HG03378 (cell line): ENCODE measurements at regions not wholly inside any gene's neighbourhood (a gene's known extent, or its start where the extent isn't known, plus 50 kb on each side); places are given as distances from the start of the nearest gene placed in this dataset.

Experiments
- ATAC-seq: cut with Tn5 transposase; IDR thresholded peaks from one replicate; pipeline ENCODE4 v1.9.1; 2021; ENCODE audit warnings: mild to moderate bottlenecking, moderate library complexity; ENCODE audit not compliant: unreplicated experiment

- no peak for ATAC-seq
Observed at GRCh38 chr15:99921101-99921500, 187.9 kb upstream of the LYSMD4 start.

- no peak for ATAC-seq
Observed at GRCh38 chr15:99918072-99918471, 184.8 kb upstream of the LYSMD4 start.

GRCh38 chr15:99917252-99917651, 184.0 kb upstream of the LYSMD4 start:
- ATAC-seq, result no peak

DNA sequence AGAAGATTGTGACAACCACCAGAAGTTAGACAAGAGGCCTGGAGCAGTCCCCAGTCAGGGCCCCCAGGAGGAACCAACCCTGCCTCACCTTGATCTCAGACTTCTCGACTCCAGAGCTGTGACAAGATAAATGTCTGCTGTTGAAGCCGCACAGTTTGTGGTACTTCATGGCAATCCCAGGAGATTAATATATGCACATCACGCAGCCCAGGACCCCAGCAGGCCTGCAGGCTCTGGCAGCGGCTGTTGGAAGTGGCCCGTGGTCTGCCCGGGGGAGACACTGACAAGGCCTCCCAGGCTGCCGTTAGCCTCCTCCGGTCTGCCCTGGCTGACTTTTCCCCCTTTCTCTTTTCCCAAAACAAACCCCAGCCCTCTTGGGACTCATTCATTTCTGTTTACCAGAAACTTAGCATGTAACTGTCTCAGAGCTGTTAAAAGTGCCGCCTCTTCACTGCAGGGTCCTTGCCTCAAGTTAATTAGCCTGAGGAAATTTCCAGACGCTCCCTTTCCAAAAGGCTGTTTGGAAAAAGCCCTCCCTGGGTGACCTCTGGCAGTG, 183.5 kb upstream of the LYSMD4 start:
- ATAC-seq, result no peak

- no peak for ATAC-seq
Observed at GRCh38 chr15:99914723-99915122, 181.5 kb upstream of the LYSMD4 start.

- no peak for ATAC-seq
Observed at GRCh38 chr15:99911816-99912215, 178.6 kb upstream of the LYSMD4 start.

GRCh38 chr15:99909592-99910295, 176.5 kb upstream of the LYSMD4 start:
- no peak for ATAC-seq

GRCh38 chr15:99907698-99908097, 174.5 kb upstream of the LYSMD4 start:
- ATAC-seq, result no peak

DNA sequence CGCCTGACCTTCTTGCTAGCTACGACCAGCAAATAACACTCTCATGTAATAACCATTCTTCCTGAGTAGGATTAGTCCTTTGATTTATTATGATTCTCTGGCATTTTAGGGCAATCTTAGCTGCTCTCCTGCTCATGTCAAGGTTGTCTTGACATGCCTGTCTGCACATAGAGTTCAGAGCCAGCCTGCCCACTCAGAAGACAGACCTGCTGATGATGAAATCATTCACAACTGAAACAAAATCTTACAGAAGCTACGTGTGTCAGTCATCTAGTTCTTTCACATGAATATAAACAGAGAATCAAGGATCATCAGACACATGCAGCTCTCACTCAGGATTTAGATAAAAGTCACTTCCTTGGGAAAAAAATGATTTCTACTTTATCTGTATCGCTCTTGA, 173.6 kb upstream of the LYSMD4 start:
- no peak for ATAC-seq

DNA sequence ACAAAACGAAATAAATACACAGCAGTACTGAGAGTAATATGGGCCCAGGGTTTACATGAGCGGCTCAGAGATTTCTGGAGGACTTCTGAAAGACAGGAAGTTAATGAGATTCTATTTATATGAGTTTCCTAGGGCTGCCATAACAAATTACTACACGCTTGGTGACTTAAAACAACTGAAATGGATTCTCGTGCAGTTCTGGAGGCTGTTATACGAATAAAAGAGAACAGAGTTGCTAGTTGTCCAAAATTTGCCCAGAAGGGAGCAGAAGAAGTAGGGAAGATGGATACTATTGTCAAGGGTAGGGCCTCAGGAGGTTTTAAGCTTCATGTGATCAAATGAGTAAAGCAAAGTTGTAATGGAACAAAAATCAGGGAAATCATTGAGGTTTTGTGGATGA, 173.1 kb upstream of the LYSMD4 start:
- ATAC-seq, result no peak

DNA sequence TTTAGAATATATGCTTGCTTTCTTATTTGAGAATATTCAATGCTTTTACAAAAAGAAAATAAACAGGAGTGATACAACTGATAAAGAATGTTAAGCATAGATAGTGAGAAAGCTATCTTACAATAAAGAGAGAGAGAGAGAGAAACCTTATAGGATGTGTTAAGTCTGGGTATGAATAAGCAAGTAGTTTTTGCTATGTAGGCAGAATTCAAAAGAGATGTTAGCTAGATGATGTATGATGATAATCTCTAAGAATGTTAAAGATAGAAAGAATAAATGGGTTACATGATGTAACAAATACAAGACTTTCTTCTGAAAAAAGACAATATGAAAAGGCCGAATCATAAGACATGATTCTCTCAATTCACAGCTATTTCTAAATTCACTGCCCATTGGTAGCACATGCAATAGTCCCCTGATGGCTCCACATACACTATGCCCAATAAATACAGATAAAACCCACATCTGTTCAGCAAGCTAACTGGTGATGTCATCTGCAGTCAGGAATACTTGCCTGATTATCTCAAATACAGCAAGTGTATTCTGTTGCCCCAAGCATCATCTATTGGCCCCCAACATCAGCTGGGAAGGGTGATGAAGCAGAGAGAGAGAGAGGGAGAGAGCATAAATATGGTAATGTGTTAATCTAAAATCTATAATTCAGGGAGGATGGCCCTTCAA, 169.2 kb upstream of the LYSMD4 start:
- no peak for ATAC-seq

DNA sequence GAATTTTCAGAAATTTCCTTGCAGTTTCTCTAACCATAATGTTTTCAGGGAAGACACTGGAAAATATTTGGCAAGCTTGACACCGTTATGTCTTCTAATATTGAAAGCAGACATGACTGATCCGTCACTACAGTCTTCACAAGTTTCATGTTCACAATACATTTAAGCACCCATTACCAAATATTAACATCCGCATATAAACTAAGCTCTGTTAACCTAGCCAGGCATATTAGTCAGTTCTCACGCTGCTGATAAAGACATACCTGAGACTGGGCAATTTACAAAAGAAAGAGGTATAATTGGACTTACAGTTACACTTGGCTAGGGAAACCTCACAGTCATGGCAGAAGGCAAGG, 162.7 kb upstream of the LYSMD4 start:
- ATAC-seq, result no peak

GRCh38 chr15:99895189-99895955, 162.1 kb upstream of the LYSMD4 start:
- ATAC-seq, result peak; percentile 73

DNA sequence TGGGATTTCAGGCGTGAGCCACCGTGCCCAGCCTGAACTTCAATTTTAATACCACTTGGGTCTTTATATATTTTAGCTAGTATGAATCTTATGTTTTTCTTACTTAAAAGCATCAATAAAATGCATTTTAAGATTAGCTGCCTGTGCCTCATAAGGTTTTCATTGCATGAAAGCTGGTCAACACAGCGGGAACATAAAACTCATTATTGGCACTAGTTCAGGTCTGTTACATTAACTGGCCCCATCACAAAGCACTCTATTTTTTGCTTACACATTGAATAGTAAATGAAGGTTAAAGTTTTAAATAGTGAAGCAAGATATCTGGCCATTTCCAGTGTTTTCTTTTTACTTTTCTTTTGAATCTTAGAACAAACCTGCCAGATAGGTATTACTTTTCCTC, 145.6 kb upstream of the LYSMD4 start:
- ATAC-seq, result no peak

- no peak for ATAC-seq
Observed at GRCh38 chr15:99873451-99873850, 140.2 kb upstream of the LYSMD4 start.

DNA sequence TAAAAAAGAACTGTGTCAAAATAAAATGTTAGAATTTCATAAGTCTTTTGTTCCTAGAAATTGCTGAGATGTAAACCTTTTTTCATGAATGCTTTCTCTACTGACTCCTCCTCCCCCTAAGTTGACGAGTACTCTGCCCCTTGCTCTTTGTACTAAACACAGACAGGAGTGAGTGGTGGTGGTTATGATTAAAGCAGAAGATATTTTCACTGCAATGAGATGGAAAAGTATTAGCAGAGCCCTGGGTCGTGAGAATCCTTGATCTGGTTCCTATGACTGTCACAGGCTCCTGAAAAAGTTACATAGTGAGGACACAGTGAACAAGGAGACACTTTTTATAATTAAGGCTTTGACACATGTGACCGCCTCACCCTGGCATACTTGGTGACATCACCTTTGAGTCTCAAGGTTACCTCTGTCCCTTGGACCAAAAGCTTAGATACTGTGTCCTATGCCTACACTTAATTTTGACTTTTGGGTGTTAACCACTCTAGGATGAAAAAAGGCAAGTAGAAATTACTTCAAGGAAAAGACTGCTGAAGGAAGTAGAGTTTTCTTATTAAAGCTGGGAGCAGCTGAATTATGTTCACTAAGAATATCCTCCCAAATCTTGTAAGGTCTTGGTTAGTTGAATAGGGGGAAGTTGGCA, 130.4 kb upstream of the LYSMD4 start:
- no peak for ATAC-seq

- no peak for ATAC-seq
Observed at GRCh38 chr15:99857836-99858235, 124.6 kb upstream of the LYSMD4 start.

- no peak for ATAC-seq
Observed at GRCh38 chr15:99850517-99850916, 117.3 kb upstream of the LYSMD4 start.

GRCh38 chr15:99845009-99845408, 111.8 kb upstream of the LYSMD4 start:
- ATAC-seq, result peak; percentile 78

DNA sequence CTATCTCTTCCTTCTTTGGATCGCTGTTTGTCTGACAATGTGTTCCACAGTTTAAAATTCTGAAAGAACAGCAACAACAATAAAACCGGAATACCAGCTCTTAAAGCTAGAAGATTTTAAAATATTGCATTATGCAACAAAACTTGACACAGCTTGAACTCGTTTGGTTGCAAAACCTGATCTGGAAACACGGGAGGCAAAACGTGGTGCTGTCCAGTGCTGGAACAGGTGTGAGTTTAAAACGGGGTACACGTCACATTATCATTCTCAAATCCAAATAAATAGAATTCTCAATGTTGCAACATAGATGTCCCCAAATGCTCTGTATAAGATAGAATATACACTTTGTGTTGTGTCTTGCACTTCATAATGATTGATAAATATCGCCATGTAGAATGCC, 110.9 kb upstream of the LYSMD4 start:
- ATAC-seq, result no peak

- ATAC-seq, result no peak
Observed at GRCh38 chr15:99842071-99842470, 108.8 kb upstream of the LYSMD4 start.
